K562 (cell line): ENCODE measurements at regions not wholly inside any gene's neighbourhood (a gene's known extent, or its start where the extent isn't known, plus 50 kb on each side); places are given as distances from the start of the nearest gene placed in this dataset.

Experiments
- ATAC-seq: fragments of 200-7000 bp; cut with Tn5 transposase; 3 replicates; pipeline ENCODE4 v1.9.1; 2020; ENCODE audit warnings: moderate library complexity
- BruUV-seq: library from RNA; stranded (reverse); fragments of 400-500 nt; replicated peaks from 2 replicates; lab custom pipeline; 2021; lab: Mats Ljungman, UMichigan
- CTCF ChIA-PET: fragments of 300-600 bp; formaldehyde crosslinking; extraction: SDS; loops from one replicate; lab custom pipeline; 2021; ENCODE audit warnings: low intra/inter-chr PET ratio; lab: Yijun Ruan, JAX
- POLR2A ChIA-PET: fragments of 300-600, 350-650 bp; sonication (Branson Sonifier 250); formaldehyde crosslinking; extraction: SDS; loops from one replicate; lab custom pipeline; 2021; ENCODE audit warnings: antibody characterized with exemption, inconsistent platforms; lab: Yijun Ruan, JAX
- DNase-seq, 4 experiments: peaks; one replicate each; pipeline versions ENCODE4 v3.0.0 to v3.0.0-alpha.2; 2011 to 2018; ENCODE audit warnings: low spot score in 3 of 4, mixed read lengths in 3 of 4; ENCODE audit errors: extremely low read depth in 1 of 4
- FAIRE-seq: peaks from 2 replicates; lab custom pipeline; 2011; peaks lifted over from hg19 to GRCh38; lab: Jason Lieb, UNC
- H2AFZ ChIP-seq: 2 replicates; pipeline ENCODE4 v1.6.0; 2011; ENCODE audit warnings: low read depth, low read length, control low read depth, inconsistent platforms
- H3K27ac ChIP-seq: fragments of 200-600 bp; 3 replicates; pipeline ENCODE4 v1.8.0; 2011; ENCODE audit warnings: low read depth, mild to moderate bottlenecking, control low read depth, inconsistent platforms, low read length, moderate library complexity, mixed read lengths; ENCODE audit errors: extremely low read depth
- H3K27me3 ChIP-seq, 2 experiments: fragments of 300-600 bp in 1 of 2; 2 replicates in 1 of 2; 3 replicates in 1 of 2; pipeline versions ENCODE4 v1.6.0 to v1.8.0; 2011; ENCODE audit warnings: inconsistent platforms in 2 of 2, low read length in 2 of 2, mild to moderate bottlenecking in 1 of 2, mixed read lengths in 1 of 2, moderate library complexity in 1 of 2; ENCODE audit not compliant: control insufficient read depth in 2 of 2, insufficient read depth in 2 of 2
- H3K36me3 ChIP-seq: fragments of 300-600 bp; 3 replicates; pipeline ENCODE4 v1.8.0; 2011; ENCODE audit warnings: mild to moderate bottlenecking, low read length, inconsistent platforms; ENCODE audit not compliant: control insufficient read depth, insufficient read depth
- H3K4me1 ChIP-seq, 2 experiments: fragments of 200-600 bp in 1 of 2; replicated peaks in 1 of 2; 2 replicates in 1 of 2; 3 replicates in 1 of 2; pipeline versions ENCODE4 v1.5.1 to v1.8.0; 2011; ENCODE audit warnings: inconsistent platforms in 2 of 2, low read length in 2 of 2, mild to moderate bottlenecking in 1 of 2, mixed read lengths in 1 of 2, moderate library complexity in 1 of 2; ENCODE audit not compliant: control insufficient read depth in 2 of 2, insufficient read depth in 2 of 2
- H3K4me2 ChIP-seq: 2 replicates; pipeline ENCODE4 v1.6.1; 2011; ENCODE audit warnings: low read length, control low read depth, inconsistent platforms, mixed read lengths; ENCODE audit not compliant: insufficient read depth
- H3K4me3 ChIP-seq: fragments of 200-600 bp; sonication (generic), shearing (Covaris generic); 2 replicates; pipeline ENCODE4 v1.5.1; 2016; ENCODE audit warnings: control low read depth, inconsistent platforms
- H3K79me2 ChIP-seq: fragments of 200-600 bp; 3 replicates; pipeline ENCODE4 v1.8.0; 2011; ENCODE audit warnings: low read length, inconsistent platforms; ENCODE audit not compliant: control insufficient read depth, insufficient read depth
- H3K9ac ChIP-seq, 2 experiments: 2 replicates each; pipeline versions ENCODE4 v1.6.0 to v1.6.1; 2011; ENCODE audit warnings: low read depth in 2 of 2, low read length in 2 of 2, control low read depth in 1 of 2, inconsistent platforms in 1 of 2, mild to moderate bottlenecking in 1 of 2, mixed read lengths in 1 of 2; ENCODE audit not compliant: insufficient read depth in 1 of 2
- H3K9me1 ChIP-seq: one replicate; pipeline ENCODE4 v1.6.0; 2011; ENCODE audit warnings: inconsistent platforms, mild to moderate bottlenecking, low read length, moderate library complexity; ENCODE audit not compliant: control insufficient read depth, insufficient read depth
- H3K9me3 ChIP-seq: replicated peaks from 2 replicates; pipeline ENCODE4 v1.5.1; 2011; ENCODE audit warnings: low read depth, low read length, inconsistent platforms; ENCODE audit not compliant: control insufficient read depth, insufficient read depth
- H4K20me1 ChIP-seq: replicated peaks from 2 replicates; pipeline ENCODE4 v1.6.1; 2011; ENCODE audit warnings: low read length, inconsistent platforms, mixed read lengths; ENCODE audit not compliant: control insufficient read depth, insufficient read depth
- GABPB2 ChIP-seq: fragments of 250-450 bp; sonication (Bioruptor Pico); conservative IDR thresholded peaks from 2 replicates; pipeline ENCODE4 v1.5.1; 2021; ENCODE audit warnings: mild to moderate bottlenecking
- HINFP ChIP-seq: fragments of 450-650 bp; conservative IDR thresholded peaks from 2 replicates; pipeline ENCODE4 v1.6.1; 2016; ENCODE audit warnings: missing genetic modification characterization, low read depth, mild to moderate bottlenecking, control low read depth, missing compliant biosample characterization
- MCM3 ChIP-seq: fragments of 450-650 bp; IDR thresholded peaks from 2 replicates; pipeline ENCODE4 v1.6.1; 2016
- SMARCB1 ChIP-seq: IDR thresholded peaks from 2 replicates; pipeline ENCODE4 v1.6.1; 2011; ENCODE audit warnings: improper control_type of control experiment, low read depth; ENCODE audit not compliant: insufficient read length
- WGBS: fragments of 100-300 bp; shearing (Covaris generic); methylation state at CpG from one replicate; pipeline ENCODE4 v1.1.6; 2016; ENCODE audit warnings: low coverage, mixed read lengths; ENCODE audit not compliant: insufficient coverage; ENCODE audit errors: missing lambda C conversion rate; 5-methylcytosine and 5-hydroxymethylcytosine counted together
- in situ Hi-C: fragments of 300-500 bp; cut with MboI; formaldehyde crosslinking; loops from 4 replicates; pipeline ENCODE4 v1.15.0; 2018; ENCODE audit warnings: inconsistent platforms, mixed read lengths
- intact Hi-C: fragments of 100-400 bp; cut with micrococcal nuclease; formaldehyde crosslinking; loops from 2 replicates; pipeline ENCODE4 v1.14.2; 2022
- TF ChIP-seq, protein P1 (sequence below), 2 experiments: fragments of 150-350 bp in 1 of 2; IDR thresholded peaks; 2 replicates each; pipeline ENCODE4 v1.6.1; 2012 to 2016; ENCODE audit warnings: low read depth in 2 of 2, low read length in 2 of 2, mild to moderate bottlenecking in 1 of 2, moderate library complexity in 1 of 2
- TF ChIP-seq, protein P2 (sequence below): fragments of 450-650 bp; formaldehyde crosslinking; IDR thresholded peaks from 2 replicates; pipeline ENCODE4 v1.4.0; 2022; ENCODE audit warnings: missing genetic modification characterization

DNA sequence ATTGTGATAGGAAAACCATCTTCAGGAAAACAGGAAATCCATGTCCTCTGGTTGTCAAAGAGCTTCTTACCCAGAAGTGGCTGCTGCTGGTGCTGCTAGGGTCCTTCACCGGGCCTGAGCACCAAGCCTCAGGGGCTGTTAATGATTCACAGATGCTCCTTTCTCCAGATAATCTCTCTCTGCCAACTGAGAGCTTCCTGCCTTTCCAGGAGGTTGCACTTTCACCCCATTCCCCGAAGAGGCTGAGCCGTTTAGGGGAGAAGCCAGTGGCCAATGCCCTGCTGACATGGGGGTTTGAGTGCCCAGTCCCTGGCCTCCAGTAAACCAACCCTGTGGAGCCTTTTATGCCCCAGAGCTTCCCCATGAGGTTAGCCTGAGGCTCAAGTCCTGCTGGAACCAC, 122.4 kb downstream of the CBLN4 start:
- no peak overlapping the region for H2AFZ ChIP-seq
- no TSS peak for BruUV-seq
- no peaks in the 10 kb centered on the region for H3K27me3 ChIP-seq
- no peaks in the 10 kb centered on the region for H3K36me3 ChIP-seq
- no peak overlapping the region for H3K4me3 ChIP-seq
- DNase-seq (no peak), ATAC-seq (no peak), FAIRE-seq (no peak)
- in situ Hi-C loops: no loop called here
- CTCF ChIA-PET: no interaction called here
- H3K9ac ChIP-seq: no peak overlapping the region
- H3K27ac ChIP-seq: no peak overlapping the region
- H3K9me3 ChIP-seq: no peaks in the 10 kb centered on the region
- no peaks in the 10 kb centered on the region for H3K4me1 ChIP-seq
- H4K20me1 ChIP-seq: no peaks in the 10 kb centered on the region
- H3K79me2 ChIP-seq: no peaks in the 10 kb centered on the region
- 0% methylated on average over 3 of the region's 3 CpGs for WGBS
- H3K4me2 ChIP-seq: no peak overlapping the region
- intact Hi-C loops: no loop called here
- POLR2A ChIA-PET: no interaction called here
- TF ChIP-seq SMARCB1 (no peak), GABPB2 (CRISPR knock-in tag) (no peak), MCM3 (no peak), HINFP (tag) (no peak)
- TF ChIP-seq, protein P1, sequence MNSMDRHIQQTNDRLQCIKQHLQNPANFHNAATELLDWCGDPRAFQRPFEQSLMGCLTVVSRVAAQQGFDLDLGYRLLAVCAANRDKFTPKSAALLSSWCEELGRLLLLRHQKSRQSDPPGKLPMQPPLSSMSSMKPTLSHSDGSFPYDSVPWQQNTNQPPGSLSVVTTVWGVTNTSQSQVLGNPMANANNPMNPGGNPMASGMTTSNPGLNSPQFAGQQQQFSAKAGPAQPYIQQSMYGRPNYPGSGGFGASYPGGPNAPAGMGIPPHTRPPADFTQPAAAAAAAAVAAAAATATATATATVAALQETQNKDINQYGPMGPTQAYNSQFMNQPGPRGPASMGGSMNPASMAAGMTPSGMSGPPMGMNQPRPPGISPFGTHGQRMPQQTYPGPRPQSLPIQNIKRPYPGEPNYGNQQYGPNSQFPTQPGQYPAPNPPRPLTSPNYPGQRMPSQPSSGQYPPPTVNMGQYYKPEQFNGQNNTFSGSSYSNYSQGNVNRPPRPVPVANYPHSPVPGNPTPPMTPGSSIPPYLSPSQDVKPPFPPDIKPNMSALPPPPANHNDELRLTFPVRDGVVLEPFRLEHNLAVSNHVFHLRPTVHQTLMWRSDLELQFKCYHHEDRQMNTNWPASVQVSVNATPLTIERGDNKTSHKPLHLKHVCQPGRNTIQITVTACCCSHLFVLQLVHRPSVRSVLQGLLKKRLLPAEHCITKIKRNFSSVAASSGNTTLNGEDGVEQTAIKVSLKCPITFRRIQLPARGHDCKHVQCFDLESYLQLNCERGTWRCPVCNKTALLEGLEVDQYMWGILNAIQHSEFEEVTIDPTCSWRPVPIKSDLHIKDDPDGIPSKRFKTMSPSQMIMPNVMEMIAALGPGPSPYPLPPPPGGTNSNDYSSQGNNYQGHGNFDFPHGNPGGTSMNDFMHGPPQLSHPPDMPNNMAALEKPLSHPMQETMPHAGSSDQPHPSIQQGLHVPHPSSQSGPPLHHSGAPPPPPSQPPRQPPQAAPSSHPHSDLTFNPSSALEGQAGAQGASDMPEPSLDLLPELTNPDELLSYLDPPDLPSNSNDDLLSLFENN (IDR thresholded peaks at IDR 0.05; ENCODE audit: low read depth in 2 of 2, low read length in 2 of 2): no peak
- TF ChIP-seq, protein P2, sequence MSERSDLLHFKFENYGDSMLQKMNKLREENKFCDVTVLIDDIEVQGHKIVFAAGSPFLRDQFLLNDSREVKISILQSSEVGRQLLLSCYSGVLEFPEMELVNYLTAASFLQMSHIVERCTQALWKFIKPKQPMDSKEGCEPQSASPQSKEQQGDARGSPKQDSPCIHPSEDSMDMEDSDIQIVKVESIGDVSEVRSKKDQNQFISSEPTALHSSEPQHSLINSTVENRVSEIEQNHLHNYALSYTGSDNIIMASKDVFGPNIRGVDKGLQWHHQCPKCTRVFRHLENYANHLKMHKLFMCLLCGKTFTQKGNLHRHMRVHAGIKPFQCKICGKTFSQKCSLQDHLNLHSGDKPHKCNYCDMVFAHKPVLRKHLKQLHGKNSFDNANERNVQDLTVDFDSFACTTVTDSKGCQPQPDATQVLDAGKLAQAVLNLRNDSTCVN (CRISPR knock-in tag): no peak
- TF ChIP-seq, all 486 proteins: peak for 0
- no peaks in the 10 kb centered on the region for H3K9me1 ChIP-seq
